ENCODE measurements at regions not wholly inside any gene's neighbourhood (a gene's known extent, or its start where the extent isn't known, plus 50 kb on each side); places are given as distances from the start of the nearest gene placed in this dataset.

GRCh38 chr10:4334015-4334414, 492.0 kb upstream of the AKR1E2 start:
- H3K4me1 ChIP-seq (ENCODE audit: control insufficient read depth in 1 of 2, insufficient read depth in 1 of 2, low read depth in 1 of 2, low read length in 1 of 2) = no peaks in the 10 kb centered on the region
- H3K9me3 ChIP-seq = peaks cover 13% of the 10 kb centered on the region
- H3K36me3 ChIP-seq = no peaks in the 10 kb centered on the region
- no peak overlapping the region for H3K4me3 ChIP-seq (ENCODE audit: low read depth in 1 of 2, low read length in 1 of 2)
- no peaks in the 10 kb centered on the region for H3K27me3 ChIP-seq
- TF ChIP-seq CTCF (IDR thresholded peaks at IDR 0.05) = no peak
- peak overlapping the region; percentile 71 for H3K27ac ChIP-seq

GRCh38 chr10:4333459-4333894, 492.5 kb upstream of the AKR1E2 start:
- peak overlapping the region; percentile 71 for H3K27ac ChIP-seq
- H3K4me1 ChIP-seq (ENCODE audit: control insufficient read depth in 1 of 2, insufficient read depth in 1 of 2, low read depth in 1 of 2, low read length in 1 of 2) = no peaks in the 10 kb centered on the region
- H3K9me3 ChIP-seq = peaks cover 13% of the 10 kb centered on the region
- no peaks in the 10 kb centered on the region for H3K27me3 ChIP-seq
- no peak for TF ChIP-seq CTCF (IDR thresholded peaks at IDR 0.05)
- no peak overlapping the region for H3K4me3 ChIP-seq (ENCODE audit: low read depth in 1 of 2, low read length in 1 of 2)
- no peaks in the 10 kb centered on the region for H3K36me3 ChIP-seq

- Histone ChIP-seq H3K27ac (peak overlapping the region; percentile 71), H3K4me1 (ENCODE audit: control insufficient read depth in 1 of 2, insufficient read depth in 1 of 2, low read depth in 1 of 2, low read length in 1 of 2) (no peaks in the 10 kb centered on the region), H3K36me3 (no peaks in the 10 kb centered on the region), H3K27me3 (no peaks in the 10 kb centered on the region), H3K4me3 (ENCODE audit: low read depth in 1 of 2, low read length in 1 of 2) (no peak overlapping the region), H3K9me3 (peaks cover 13% of the 10 kb centered on the region)
- TF ChIP-seq CTCF (IDR thresholded peaks at IDR 0.05) = no peak
Measured at GRCh38 chr10:4332764-4333458, 493.1 kb upstream of the AKR1E2 start.

GRCh38 chr10:4331150-4331549, 494.9 kb upstream of the AKR1E2 start:
- no peaks in the 10 kb centered on the region for H3K27me3 ChIP-seq
- no peak for TF ChIP-seq CTCF (IDR thresholded peaks at IDR 0.05)
- no peaks in the 10 kb centered on the region for H3K4me1 ChIP-seq (ENCODE audit: control insufficient read depth in 1 of 2, insufficient read depth in 1 of 2, low read depth in 1 of 2, low read length in 1 of 2)
- H3K27ac ChIP-seq = no peak overlapping the region
- H3K36me3 ChIP-seq = no peaks in the 10 kb centered on the region
- peaks cover 13% of the 10 kb centered on the region for H3K9me3 ChIP-seq
- no peak overlapping the region for H3K4me3 ChIP-seq (ENCODE audit: low read depth in 1 of 2, low read length in 1 of 2)

GRCh38 chr10:4330636-4331035, 495.4 kb upstream of the AKR1E2 start:
- Histone ChIP-seq H3K9me3 (peaks cover 13% of the 10 kb centered on the region), H3K4me1 (ENCODE audit: control insufficient read depth in 1 of 2, insufficient read depth in 1 of 2, low read depth in 1 of 2, low read length in 1 of 2) (no peaks in the 10 kb centered on the region), H3K27me3 (no peaks in the 10 kb centered on the region), H3K36me3 (no peaks in the 10 kb centered on the region), H3K4me3 (ENCODE audit: low read depth in 1 of 2, low read length in 1 of 2) (no peak overlapping the region), H3K27ac (no peak overlapping the region)
- TF ChIP-seq CTCF (IDR thresholded peaks at IDR 0.05) = no peak

All from neutrophil (primary cell).